HG03575 (cell line): ENCODE measurements at regions not wholly inside any gene's neighbourhood (a gene's known extent, or its start where the extent isn't known, plus 50 kb on each side); places are given as distances from the start of the nearest gene placed in this dataset.

Experiments used
- ATAC-seq: cut with Tn5 transposase; IDR thresholded peaks from one replicate; pipeline ENCODE4 v1.9.1; 2021; ENCODE audit not compliant: unreplicated experiment, insufficient number of reproducible peaks, low FRiP score; ENCODE audit errors: extremely low read depth

DNA sequence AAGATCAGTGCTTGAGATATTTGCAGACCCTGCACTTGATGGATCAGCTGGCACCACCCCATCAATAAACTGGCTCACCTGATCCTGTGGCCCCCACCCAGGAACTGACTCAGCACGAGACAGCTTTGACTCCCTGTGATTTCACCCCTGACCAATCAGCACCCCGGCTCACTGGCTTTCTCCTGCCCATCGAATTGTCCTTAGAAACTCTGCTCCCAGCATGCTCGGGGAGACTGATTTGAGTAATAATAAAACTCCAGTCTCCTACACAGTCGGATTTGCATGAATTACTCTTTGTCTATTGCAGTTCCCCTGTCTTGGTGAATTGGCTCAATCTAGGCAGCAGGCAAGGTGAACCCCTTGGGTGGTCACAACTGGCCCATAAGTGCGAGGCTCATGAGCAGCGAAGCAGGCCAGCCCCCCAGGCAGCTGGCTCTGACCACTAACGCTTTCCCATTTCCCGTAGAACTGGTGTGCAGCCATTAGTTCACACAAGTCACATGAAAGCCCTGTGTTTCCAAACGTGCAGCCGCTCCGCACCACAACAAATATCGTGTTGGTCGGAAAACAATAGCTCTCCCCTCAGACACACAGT lies 79.6 kb downstream of the RSPH3 start:
- no peak for ATAC-seq

DNA sequence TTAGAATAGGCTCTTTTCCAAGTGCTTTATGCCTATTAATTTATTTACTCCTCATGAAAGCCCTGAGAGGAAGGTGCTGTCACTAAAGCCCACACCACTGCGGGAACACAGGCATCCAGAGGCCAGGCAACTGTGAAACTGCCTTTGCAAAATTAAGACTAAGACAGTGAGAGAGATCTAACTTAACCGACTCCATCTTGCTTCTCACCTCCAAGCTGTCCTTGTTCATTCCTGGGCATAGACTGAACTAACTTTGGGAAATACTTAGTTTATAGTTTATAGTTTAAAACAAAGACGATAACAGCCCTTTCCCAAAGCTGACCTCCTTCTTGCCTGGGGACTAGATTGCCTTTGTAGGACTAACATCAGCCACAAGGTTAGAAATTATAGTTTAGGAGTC lies 80.1 kb downstream of the RSPH3 start:
- ATAC-seq: no peak

DNA sequence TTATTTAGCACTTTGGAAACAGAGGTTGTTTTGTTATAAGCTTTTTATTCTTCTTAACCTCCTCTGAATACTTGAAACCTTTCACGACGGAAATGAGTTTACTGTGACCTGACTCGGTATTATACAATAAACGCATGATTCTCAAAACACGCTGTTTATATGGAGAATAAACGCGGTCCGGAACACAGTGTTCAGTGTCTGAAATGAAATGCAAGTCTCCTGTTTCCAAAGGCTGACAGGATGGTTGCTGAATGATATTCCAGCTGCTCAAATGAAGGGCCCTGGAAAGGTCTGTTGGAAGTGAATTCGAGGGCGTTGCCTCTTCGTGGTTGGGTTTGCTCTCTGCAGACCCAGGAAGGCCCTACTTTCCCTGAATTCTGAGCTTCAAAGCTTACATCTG lies 83.4 kb downstream of the RSPH3 start:
- ATAC-seq: no peak

- no peak for ATAC-seq
Observed at GRCh38 chr6:158914923-158915322, 85.1 kb downstream of the RSPH3 start.

DNA sequence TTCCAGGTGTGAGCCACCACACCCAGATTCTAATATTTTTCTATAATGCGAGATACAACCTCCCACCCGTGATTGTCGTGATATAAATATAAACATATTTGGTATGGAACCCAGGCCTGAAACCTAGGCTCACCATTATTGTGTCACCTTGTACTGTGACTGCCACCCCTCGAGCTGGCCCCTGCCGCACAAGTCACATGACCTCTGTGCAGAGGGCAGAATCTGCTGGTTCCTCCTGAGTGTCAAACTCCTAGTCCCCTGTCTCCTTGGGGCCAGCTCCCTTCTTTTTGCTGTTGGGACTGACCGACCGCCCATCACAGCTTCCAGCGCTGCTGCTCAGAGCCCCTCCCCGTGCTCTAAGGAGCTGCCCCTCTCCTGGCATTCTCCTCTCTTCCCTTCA lies 86.4 kb downstream of the RSPH3 start:
- ATAC-seq: no peak

DNA sequence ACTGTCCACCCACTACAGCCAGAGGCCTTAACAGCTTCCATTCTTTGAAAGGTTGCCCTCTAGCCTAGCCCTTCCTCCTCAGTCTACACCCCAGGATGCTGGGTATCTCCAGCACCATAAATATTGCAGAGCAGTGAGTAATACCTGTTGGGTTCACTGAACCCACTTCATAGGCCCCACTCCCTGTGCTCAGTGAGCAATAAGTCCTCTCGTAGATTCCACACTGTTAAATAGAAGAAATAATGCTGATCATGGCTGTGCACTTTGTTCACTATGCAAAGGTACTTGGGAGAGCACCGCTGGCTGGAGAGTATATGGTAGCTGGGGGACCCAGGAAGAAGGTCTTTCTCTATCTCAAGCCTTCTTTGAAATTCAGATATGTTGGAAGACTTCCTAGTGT lies 87.3 kb downstream of the RSPH3 start:
- ATAC-seq: no peak

DNA sequence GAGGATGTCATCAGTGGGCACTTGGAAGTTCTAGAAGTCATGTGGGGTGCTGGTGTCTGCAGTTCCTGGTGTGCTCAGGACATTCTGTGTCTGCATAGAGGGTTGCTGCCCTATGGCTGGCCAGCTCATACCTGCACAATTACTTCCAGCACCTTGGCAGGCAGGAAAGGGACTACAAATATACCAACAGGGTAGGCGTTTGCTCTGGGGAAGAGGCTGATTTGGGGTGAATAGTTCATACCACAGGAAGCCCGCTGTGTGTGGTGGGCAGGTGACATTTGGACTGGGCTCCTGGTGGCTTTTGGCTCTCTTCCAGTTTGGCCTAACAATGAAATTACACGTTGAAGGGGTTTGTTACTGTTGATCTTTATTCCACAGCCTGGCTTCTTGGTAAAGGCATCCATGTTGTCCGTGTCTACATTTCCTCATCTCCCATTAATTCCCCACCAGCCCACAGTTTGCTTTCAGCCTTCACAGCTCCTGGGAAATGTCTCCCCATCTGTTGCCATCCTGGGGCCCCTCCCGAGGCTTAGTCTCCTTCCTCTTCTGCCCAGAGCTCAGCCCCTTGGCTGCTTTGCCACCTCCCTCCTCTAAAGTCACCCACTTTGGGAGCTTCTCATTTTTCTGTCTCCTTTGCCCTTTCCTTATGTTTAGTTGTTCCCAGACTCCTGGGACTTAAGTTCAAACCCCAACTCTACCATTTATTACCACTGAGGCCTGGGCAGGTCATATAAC lies 88.1 kb downstream of the RSPH3 start:
- ATAC-seq: no peak

GRCh38 chr6:158910484-158911440 lies 89.2 kb downstream of the RSPH3 start:
- ATAC-seq: no peak

DNA sequence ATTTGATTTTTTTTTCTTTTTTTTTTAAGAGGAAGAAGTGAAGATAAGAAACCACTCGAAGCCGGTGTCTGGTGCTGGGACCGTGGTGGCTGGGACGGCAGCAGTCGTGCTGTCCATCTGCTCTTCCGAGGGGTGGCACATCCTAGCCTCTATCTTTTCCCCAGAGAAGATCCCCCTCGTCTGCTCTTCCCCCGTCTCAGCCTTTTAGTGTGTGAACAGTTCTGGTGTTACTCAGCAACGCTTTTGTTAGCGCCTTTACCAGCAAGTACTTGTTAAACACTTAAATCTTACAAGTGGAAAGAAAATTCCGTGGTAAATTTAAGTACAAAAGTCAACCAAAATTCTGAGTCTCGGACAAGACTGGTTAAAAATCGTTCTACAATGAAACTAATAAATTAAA lies 90.1 kb downstream of the RSPH3 start:
- ATAC-seq: no peak

- no peak for ATAC-seq
Observed at GRCh38 chr6:158908606-158909005, 89.4 kb upstream of the EZR start.

GRCh38 chr6:158907931-158908330 lies 88.8 kb upstream of the EZR start:
- no peak for ATAC-seq

- no peak for ATAC-seq
Observed at GRCh38 chr6:158906926-158907325, 87.8 kb upstream of the EZR start.

DNA sequence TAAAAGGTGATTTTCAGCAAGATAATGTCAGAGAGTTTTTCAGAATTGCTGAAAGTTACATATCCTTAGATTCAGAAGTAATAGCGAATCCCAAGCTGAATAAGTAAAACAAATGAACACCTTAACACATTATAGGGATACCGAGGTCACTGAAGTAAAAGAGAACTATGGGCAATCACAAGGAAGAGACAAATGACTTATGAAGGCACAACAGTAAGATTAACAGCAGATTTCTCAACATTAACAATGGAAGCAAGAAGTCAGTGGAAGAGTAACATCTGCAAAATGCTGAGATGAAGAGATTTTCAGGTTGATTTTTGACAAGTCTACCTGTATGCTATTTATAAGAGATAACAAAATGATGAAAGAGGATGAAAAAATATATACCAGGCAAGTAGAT lies 86.1 kb upstream of the EZR start:
- ATAC-seq: no peak

DNA sequence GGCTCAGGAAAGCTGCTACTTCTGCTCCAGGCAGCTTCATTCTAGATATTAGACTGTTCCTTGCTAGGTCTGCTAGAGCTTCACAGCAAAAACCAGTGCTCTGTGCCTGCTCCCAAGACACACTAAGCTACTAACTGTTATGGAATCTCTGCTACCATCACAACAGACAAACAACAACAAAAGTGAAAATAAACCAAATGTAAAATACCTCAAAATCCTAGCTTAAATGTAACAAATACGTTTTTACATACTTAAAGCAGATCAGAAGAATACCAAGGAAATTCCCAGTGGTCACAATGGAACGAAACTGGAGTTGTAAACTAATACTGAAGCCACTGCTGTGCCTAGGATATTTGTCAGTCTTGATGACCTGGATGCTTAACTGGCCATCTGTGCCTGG lies 84.6 kb upstream of the EZR start:
- ATAC-seq: no peak

DNA sequence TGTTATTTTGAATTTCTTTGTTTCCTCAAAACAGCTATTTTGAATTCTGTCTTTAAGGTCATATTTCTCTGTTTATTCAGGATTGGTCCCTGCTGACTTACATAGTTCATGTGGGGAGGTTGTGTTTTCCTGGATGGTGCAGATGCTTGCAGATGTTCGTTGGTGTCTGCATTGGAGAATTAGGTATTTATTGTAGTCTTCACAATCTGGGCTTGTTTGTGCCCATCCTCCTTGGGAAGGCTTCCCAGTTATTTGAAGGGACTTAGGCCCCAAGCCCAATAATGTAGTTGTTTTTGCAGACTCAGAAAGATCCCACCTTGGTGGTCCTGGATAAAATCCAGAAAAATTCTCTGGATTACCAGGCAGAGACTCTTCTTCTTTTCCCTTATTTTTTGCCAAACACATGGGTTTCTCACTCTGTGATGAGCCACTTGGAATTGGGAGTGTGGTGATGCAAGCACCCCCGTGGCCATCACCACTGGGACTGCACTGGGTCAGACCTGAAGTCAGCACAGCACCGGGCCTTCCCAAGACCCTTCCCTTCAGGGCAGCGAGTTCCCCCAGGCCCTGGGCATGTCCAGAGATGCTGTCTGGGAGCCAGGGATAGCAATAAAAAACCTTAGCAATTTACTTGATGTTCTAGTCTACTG lies 81.6 kb upstream of the EZR start:
- ATAC-seq: no peak

GRCh38 chr6:158897236-158897635 lies 78.1 kb upstream of the EZR start:
- no peak for ATAC-seq

DNA sequence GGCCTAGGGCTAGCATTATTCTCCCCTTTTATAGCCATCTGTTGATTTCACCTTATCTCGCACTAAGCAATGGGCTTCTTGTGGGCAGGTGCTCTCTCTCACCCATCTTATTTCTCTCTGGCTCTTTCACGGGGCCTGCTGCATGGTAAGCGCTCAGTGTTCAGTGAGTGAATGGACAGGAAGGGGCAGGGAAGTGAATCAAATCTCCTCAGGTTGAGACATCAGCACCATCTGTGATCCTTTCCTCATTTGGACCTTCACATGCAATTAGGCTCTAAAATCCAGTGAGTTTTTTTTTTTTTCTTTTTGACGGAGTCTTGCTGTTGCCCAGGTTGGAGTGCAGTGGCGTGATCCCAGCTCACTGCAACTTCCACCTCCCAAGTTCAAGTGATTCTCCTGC lies 76.5 kb upstream of the EZR start:
- no peak for ATAC-seq

DNA sequence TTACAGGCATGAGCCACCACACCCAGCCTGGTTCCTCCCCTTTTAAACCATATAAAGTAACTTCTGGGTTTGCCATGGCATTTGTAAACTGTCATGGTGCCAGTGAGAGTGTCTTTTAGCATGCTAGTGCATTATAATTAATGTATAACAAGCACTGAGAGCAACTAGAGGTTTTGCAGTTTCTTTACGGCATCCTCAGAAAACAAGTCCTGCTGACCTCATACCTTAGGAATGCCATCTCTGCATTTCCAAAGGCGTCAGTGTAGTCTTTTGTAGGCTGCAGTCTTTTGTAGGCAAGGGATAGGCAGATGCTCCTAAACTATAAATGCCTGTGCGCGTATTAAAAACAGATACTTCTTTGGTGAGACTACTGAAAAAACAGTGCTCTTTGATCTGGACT lies 75.0 kb upstream of the EZR start:
- ATAC-seq: no peak

DNA sequence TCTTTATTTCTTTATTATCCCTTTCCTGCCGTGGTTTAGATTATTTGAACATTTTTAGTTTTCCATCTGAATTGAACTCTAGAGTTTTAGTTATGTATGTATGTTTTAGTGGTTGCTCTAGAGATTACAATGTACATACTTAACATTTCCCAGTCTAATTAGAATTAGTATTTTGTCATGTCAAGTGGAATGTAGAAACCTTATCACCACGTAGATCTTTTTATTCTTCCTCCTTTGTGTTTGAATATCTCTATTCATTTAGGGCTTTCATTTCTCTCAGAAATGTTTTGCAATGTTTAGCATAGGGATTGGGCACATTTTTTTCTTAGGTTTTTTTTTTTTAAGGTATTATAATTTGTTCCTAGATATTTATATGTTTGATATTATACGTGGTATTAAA lies 73.1 kb upstream of the EZR start:
- no peak for ATAC-seq
